ENCODE measurements at regions not wholly inside any gene's neighbourhood (a gene's known extent, or its start where the extent isn't known, plus 50 kb on each side); places are given as distances from the start of the nearest gene placed in this dataset.

- H3K4me1 ChIP-seq (ENCODE audit: control insufficient read depth in 1 of 2, insufficient read depth in 2 of 2, low read length in 2 of 2) = no peaks in the 10 kb centered on the region
- H3K27me3 ChIP-seq (ENCODE audit: low read depth, low read length) = no peaks in the 10 kb centered on the region
- H3K36me3 ChIP-seq (ENCODE audit: control insufficient read depth in 1 of 2, insufficient read depth in 2 of 2, low read length in 2 of 2) = no peaks in the 10 kb centered on the region
- H3K9me3 ChIP-seq (ENCODE audit: control insufficient read depth in 1 of 2, low read length in 2 of 2) = no peaks in the 10 kb centered on the region
- H3K4me3 ChIP-seq (ENCODE audit: low read depth in 1 of 2, low read length in 2 of 2) = no peak overlapping the region
- H3K27ac ChIP-seq (ENCODE audit: low read length) = no peak overlapping the region
Observed at GRCh38 chr5:92977846-92978540, 603.0 kb downstream of the NR2F1-AS1 start.

GRCh38 chr5:92976156-92976555 is 604.9 kb downstream of the NR2F1-AS1 start:
- Histone ChIP-seq H3K27me3 (ENCODE audit: low read depth, low read length) (no peaks in the 10 kb centered on the region), H3K4me1 (ENCODE audit: control insufficient read depth in 1 of 2, insufficient read depth in 2 of 2, low read length in 2 of 2) (no peaks in the 10 kb centered on the region), H3K9me3 (ENCODE audit: control insufficient read depth in 1 of 2, low read length in 2 of 2) (no peaks in the 10 kb centered on the region), H3K36me3 (ENCODE audit: control insufficient read depth in 1 of 2, insufficient read depth in 2 of 2, low read length in 2 of 2) (no peaks in the 10 kb centered on the region), H3K4me3 (ENCODE audit: low read depth in 1 of 2, low read length in 2 of 2) (no peak overlapping the region), H3K27ac (ENCODE audit: low read length) (no peak overlapping the region)

DNA sequence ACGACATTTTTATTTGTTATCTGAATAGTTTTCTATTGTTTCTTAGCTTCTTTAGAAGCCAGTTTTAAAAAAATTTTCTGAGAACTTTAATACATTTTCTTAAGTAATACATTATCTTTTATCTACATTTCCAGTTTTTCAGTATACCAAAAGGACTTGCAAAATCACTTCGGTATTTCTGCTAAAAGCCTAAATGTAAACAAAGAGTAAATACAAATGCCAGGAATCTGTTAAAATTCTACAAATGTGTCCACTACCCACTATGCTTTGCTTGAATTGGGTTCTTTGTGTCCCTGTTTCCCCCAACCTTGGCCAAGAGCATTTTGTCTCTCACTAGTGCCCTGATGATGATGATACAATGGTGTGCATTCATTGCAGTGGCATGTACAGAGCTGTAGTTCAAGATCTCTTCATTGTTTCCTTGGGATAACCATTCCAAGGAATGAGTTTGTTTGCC is 611.2 kb downstream of the NR2F1-AS1 start:
- no peak overlapping the region for H3K27ac ChIP-seq (ENCODE audit: low read length)

GRCh38 chr5:92969191-92969780 is 611.7 kb downstream of the NR2F1-AS1 start:
- Histone ChIP-seq H3K4me3 (ENCODE audit: low read depth in 1 of 2, low read length in 2 of 2) (no peak overlapping the region), H3K27ac (ENCODE audit: low read length) (no peak overlapping the region)

More for the DNA sequence above, 611.2 kb downstream of the NR2F1-AS1 start:
- Histone ChIP-seq H3K4me3 (ENCODE audit: low read depth in 1 of 2, low read length in 2 of 2) (no peak overlapping the region), H3K4me1 (ENCODE audit: control insufficient read depth in 1 of 2, insufficient read depth in 2 of 2, low read length in 2 of 2) (no peaks in the 10 kb centered on the region), H3K27me3 (ENCODE audit: low read depth, low read length) (no peaks in the 10 kb centered on the region), H3K9me3 (ENCODE audit: control insufficient read depth in 1 of 2, low read length in 2 of 2) (no peaks in the 10 kb centered on the region), H3K36me3 (ENCODE audit: control insufficient read depth in 1 of 2, insufficient read depth in 2 of 2, low read length in 2 of 2) (no peaks in the 10 kb centered on the region)

GRCh38 chr5:92963800-92964199 is 617.2 kb downstream of the NR2F1-AS1 start:
- Histone ChIP-seq H3K36me3 (ENCODE audit: control insufficient read depth in 1 of 2, insufficient read depth in 2 of 2, low read length in 2 of 2) (no peaks in the 10 kb centered on the region), H3K27ac (ENCODE audit: low read length) (no peak overlapping the region), H3K4me3 (ENCODE audit: low read depth in 1 of 2, low read length in 2 of 2) (no peak overlapping the region), H3K9me3 (ENCODE audit: control insufficient read depth in 1 of 2, low read length in 2 of 2) (no peaks in the 10 kb centered on the region), H3K27me3 (ENCODE audit: low read depth, low read length) (no peaks in the 10 kb centered on the region), H3K4me1 (ENCODE audit: control insufficient read depth in 1 of 2, insufficient read depth in 2 of 2, low read length in 2 of 2) (no peaks in the 10 kb centered on the region)

More at GRCh38 chr5:92969191-92969780, 611.7 kb downstream of the NR2F1-AS1 start:
- Histone ChIP-seq H3K36me3 (ENCODE audit: control insufficient read depth in 1 of 2, insufficient read depth in 2 of 2, low read length in 2 of 2) (no peaks in the 10 kb centered on the region), H3K9me3 (ENCODE audit: control insufficient read depth in 1 of 2, low read length in 2 of 2) (no peaks in the 10 kb centered on the region), H3K4me1 (ENCODE audit: control insufficient read depth in 1 of 2, insufficient read depth in 2 of 2, low read length in 2 of 2) (no peaks in the 10 kb centered on the region), H3K27me3 (ENCODE audit: low read depth, low read length) (no peaks in the 10 kb centered on the region)

GRCh38 chr5:92962752-92963151 is 618.3 kb downstream of the NR2F1-AS1 start:
- Histone ChIP-seq H3K36me3 (ENCODE audit: control insufficient read depth in 1 of 2, insufficient read depth in 2 of 2, low read length in 2 of 2) (no peaks in the 10 kb centered on the region), H3K4me1 (ENCODE audit: control insufficient read depth in 1 of 2, insufficient read depth in 2 of 2, low read length in 2 of 2) (no peaks in the 10 kb centered on the region), H3K9me3 (ENCODE audit: control insufficient read depth in 1 of 2, low read length in 2 of 2) (no peaks in the 10 kb centered on the region), H3K4me3 (ENCODE audit: low read depth in 1 of 2, low read length in 2 of 2) (no peak overlapping the region), H3K27ac (ENCODE audit: low read length) (no peak overlapping the region), H3K27me3 (ENCODE audit: low read depth, low read length) (no peaks in the 10 kb centered on the region)

- Histone ChIP-seq H3K9me3 (ENCODE audit: control insufficient read depth in 1 of 2, low read length in 2 of 2) (peaks cover 0 to 9% of the 10 kb centered on the region in 2 donors), H3K36me3 (ENCODE audit: control insufficient read depth in 1 of 2, insufficient read depth in 2 of 2, low read length in 2 of 2) (no peaks in the 10 kb centered on the region), H3K27ac (ENCODE audit: low read length) (no peak overlapping the region), H3K4me1 (ENCODE audit: control insufficient read depth in 1 of 2, insufficient read depth in 2 of 2, low read length in 2 of 2) (no peaks in the 10 kb centered on the region), H3K27me3 (ENCODE audit: low read depth, low read length) (no peaks in the 10 kb centered on the region), H3K4me3 (ENCODE audit: low read depth in 1 of 2, low read length in 2 of 2) (no peak overlapping the region)
Observed at GRCh38 chr5:92956886-92957285, 624.1 kb downstream of the NR2F1-AS1 start.

DNA sequence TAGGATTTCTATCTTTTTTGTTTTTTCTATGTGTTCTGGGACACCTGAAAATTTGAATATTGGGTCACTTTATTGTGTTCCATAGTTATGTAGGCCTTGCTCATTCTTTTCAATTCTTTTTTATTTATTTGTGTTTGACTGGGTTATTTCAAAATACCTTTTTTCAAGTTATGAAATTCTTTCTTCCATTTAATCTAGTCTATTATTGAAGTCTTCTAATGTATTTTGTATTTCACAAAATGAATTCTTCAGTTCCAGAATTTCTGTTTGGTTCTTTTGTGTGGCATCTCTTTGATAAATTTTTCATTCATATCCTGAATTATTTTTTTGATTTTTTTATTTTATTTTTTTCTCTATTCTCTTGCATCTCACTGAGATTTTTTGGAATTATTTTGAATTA is 628.8 kb downstream of the NR2F1-AS1 start:
- Histone ChIP-seq H3K27ac (ENCODE audit: low read length) (no peak overlapping the region), H3K4me1 (ENCODE audit: control insufficient read depth in 1 of 2, insufficient read depth in 2 of 2, low read length in 2 of 2) (no peaks in the 10 kb centered on the region)

GRCh38 chr5:92951746-92952145 is 629.3 kb downstream of the NR2F1-AS1 start:
- Histone ChIP-seq H3K36me3 (ENCODE audit: control insufficient read depth in 1 of 2, insufficient read depth in 2 of 2, low read length in 2 of 2) (no peaks in the 10 kb centered on the region), H3K4me3 (ENCODE audit: low read depth in 1 of 2, low read length in 2 of 2) (no peak overlapping the region), H3K27ac (ENCODE audit: low read length) (no peak overlapping the region), H3K27me3 (ENCODE audit: low read depth, low read length) (no peaks in the 10 kb centered on the region), H3K9me3 (ENCODE audit: control insufficient read depth in 1 of 2, low read length in 2 of 2) (peaks cover 0 to 17% of the 10 kb centered on the region in 2 donors), H3K4me1 (ENCODE audit: control insufficient read depth in 1 of 2, insufficient read depth in 2 of 2, low read length in 2 of 2) (no peaks in the 10 kb centered on the region)

More for the DNA sequence above, 628.8 kb downstream of the NR2F1-AS1 start:
- Histone ChIP-seq H3K36me3 (ENCODE audit: control insufficient read depth in 1 of 2, insufficient read depth in 2 of 2, low read length in 2 of 2) (no peaks in the 10 kb centered on the region), H3K27me3 (ENCODE audit: low read depth, low read length) (no peaks in the 10 kb centered on the region), H3K4me3 (ENCODE audit: low read depth in 1 of 2, low read length in 2 of 2) (no peak overlapping the region), H3K9me3 (ENCODE audit: control insufficient read depth in 1 of 2, low read length in 2 of 2) (peaks cover 0 to 17% of the 10 kb centered on the region in 2 donors)

GRCh38 chr5:92946546-92946945 is 634.5 kb downstream of the NR2F1-AS1 start:
- peaks cover 0 to 5% of the 10 kb centered on the region in 2 donors for H3K9me3 ChIP-seq (ENCODE audit: control insufficient read depth in 1 of 2, low read length in 2 of 2)
- H3K4me1 ChIP-seq (ENCODE audit: control insufficient read depth in 1 of 2, insufficient read depth in 2 of 2, low read length in 2 of 2) = no peaks in the 10 kb centered on the region
- no peak overlapping the region for H3K27ac ChIP-seq (ENCODE audit: low read length)
- no peak overlapping the region for H3K4me3 ChIP-seq (ENCODE audit: low read depth in 1 of 2, low read length in 2 of 2)
- no peaks in the 10 kb centered on the region for H3K27me3 ChIP-seq (ENCODE audit: low read depth, low read length)
- H3K36me3 ChIP-seq (ENCODE audit: control insufficient read depth in 1 of 2, insufficient read depth in 2 of 2, low read length in 2 of 2) = no peaks in the 10 kb centered on the region

DNA sequence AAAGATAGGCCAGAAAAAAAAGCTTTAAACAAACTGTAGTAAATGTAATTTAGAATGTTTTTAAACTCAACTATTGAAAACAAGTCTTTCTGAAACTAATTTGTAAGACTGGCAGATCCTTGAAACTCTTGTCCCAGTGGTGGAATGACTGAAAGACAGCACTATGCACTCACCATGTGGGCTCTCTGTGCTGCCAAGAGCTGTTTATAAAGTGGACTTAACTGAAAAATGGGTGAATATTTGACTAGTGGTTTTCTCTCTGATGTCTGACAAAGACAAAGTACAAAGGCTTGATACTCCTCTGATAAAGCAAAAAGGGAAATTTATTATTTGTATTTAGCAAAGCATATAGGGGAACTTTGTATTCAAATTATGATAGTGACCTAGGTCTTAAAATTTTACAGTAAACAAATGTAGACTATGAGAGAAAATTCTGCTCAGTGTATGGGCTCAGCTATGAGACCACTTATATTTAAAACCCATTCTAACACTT is 635.4 kb downstream of the NR2F1-AS1 start:
- Histone ChIP-seq H3K36me3 (ENCODE audit: control insufficient read depth in 1 of 2, insufficient read depth in 2 of 2, low read length in 2 of 2) (no peaks in the 10 kb centered on the region), H3K27me3 (ENCODE audit: low read depth, low read length) (no peaks in the 10 kb centered on the region), H3K4me3 (ENCODE audit: low read depth in 1 of 2, low read length in 2 of 2) (no peak overlapping the region), H3K4me1 (ENCODE audit: control insufficient read depth in 1 of 2, insufficient read depth in 2 of 2, low read length in 2 of 2) (no peaks in the 10 kb centered on the region), H3K9me3 (ENCODE audit: control insufficient read depth in 1 of 2, low read length in 2 of 2) (peaks cover 0 to 3% of the 10 kb centered on the region in 2 donors), H3K27ac (ENCODE audit: low read length) (no peak overlapping the region)
